Body of pancreas (tissue), 4 donors: ENCODE measurements at regions not wholly inside any gene's neighbourhood (a gene's known extent, or its start where the extent isn't known, plus 50 kb on each side); places are given as distances from the start of the nearest gene placed in this dataset.

ENCODE experiments used
- ATAC-seq: fragments of 150-250 bp; one replicate; pipeline ENCODE4 v1.9.1; 2016
- DNase-seq, 4 donors: peaks; one replicate each; pipeline ENCODE4 v3.0.0-alpha.2; 2019
- H3K27ac ChIP-seq, 4 donors: fragments of 200-600 bp; sonication (generic); 1 replicate in 3 of 4; 2 replicates in 1 of 4; pipeline versions ENCODE4 v1.5.1 to v1.6.1; 2016 to 2019; ENCODE audit warnings: mild to moderate bottlenecking in 1 of 4, mixed read lengths in 1 of 4, moderate library complexity in 1 of 4
- H3K27me3 ChIP-seq, 2 donors: fragments of 200-600 bp; sonication (generic); one replicate each; pipeline ENCODE4 v1.6.0; 2016; ENCODE audit warnings: mild to moderate bottlenecking in 1 of 2
- H3K36me3 ChIP-seq, 2 donors: fragments of 200-600 bp; sonication (generic); replicated peaks in 1 of 2; 2 replicates each; pipeline ENCODE4 v1.5.1; 2016; ENCODE audit warnings: low read depth in 2 of 2; ENCODE audit not compliant: insufficient read depth in 1 of 2
- H3K4me1 ChIP-seq: fragments of 200-600 bp; sonication (generic); one replicate; pipeline ENCODE4 v1.6.0; 2016
- H3K4me3 ChIP-seq, 2 donors: fragments of 200-600 bp; sonication (generic); 1 replicate in 1 of 2; 2 replicates in 1 of 2; pipeline ENCODE4 v1.5.1; 2016 to 2019
- H3K9me3 ChIP-seq, 3 donors: fragments of 200-600 bp; sonication (generic); 1 replicate in 2 of 3; 2 replicates in 1 of 3; pipeline ENCODE4 v1.5.1; 2016
- POLR2A ChIP-seq, 3 donors: fragments of 450-650 bp; IDR thresholded peaks; one replicate each; pipeline ENCODE4 v1.6.1; 2016; ENCODE audit warnings: antibody characterized with exemption in 3 of 3, mild to moderate bottlenecking in 2 of 3
- WGBS, 2 donors: methylation state at CpG; one replicate each; pipeline ENCODE4 v1.1.5; 2017; 5-methylcytosine and 5-hydroxymethylcytosine counted together
- intact Hi-C: fragments of 100-400 bp; cut with DNase I; formaldehyde crosslinking; loops from one replicate; pipeline ENCODE4 v1.15.1; 2023
- TF ChIP-seq, protein P1 (sequence below), 7 experiments: fragments of 450-650 bp in 4 of 7; fragments of 200-600 bp in 3 of 7; sonication (generic) in 3 of 7; IDR thresholded peaks; one replicate each; pipeline ENCODE4 v1.5.1; 2016 to 2019; ENCODE audit warnings: antibody characterized with exemption in 7 of 7

- no peak overlapping the region for H3K4me3 ChIP-seq
- ATAC-seq = peak; percentile 38
- intact Hi-C loops = no loop called here
- H3K36me3 ChIP-seq = no peaks in the 10 kb centered on the region
- no peaks in the 10 kb centered on the region for H3K9me3 ChIP-seq
- 7 to 11% methylated on average over 2 of the region's 2 CpGs for WGBS, 2 donors
- TF ChIP-seq, protein P1, sequence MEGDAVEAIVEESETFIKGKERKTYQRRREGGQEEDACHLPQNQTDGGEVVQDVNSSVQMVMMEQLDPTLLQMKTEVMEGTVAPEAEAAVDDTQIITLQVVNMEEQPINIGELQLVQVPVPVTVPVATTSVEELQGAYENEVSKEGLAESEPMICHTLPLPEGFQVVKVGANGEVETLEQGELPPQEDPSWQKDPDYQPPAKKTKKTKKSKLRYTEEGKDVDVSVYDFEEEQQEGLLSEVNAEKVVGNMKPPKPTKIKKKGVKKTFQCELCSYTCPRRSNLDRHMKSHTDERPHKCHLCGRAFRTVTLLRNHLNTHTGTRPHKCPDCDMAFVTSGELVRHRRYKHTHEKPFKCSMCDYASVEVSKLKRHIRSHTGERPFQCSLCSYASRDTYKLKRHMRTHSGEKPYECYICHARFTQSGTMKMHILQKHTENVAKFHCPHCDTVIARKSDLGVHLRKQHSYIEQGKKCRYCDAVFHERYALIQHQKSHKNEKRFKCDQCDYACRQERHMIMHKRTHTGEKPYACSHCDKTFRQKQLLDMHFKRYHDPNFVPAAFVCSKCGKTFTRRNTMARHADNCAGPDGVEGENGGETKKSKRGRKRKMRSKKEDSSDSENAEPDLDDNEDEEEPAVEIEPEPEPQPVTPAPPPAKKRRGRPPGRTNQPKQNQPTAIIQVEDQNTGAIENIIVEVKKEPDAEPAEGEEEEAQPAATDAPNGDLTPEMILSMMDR (IDR thresholded peaks at IDR 0.05) = no peak
- no peak for TF ChIP-seq POLR2A (IDR thresholded peaks at IDR 0.05)
- DNase-seq = no peak
- peaks cover 7% of the 10 kb centered on the region for H3K4me1 ChIP-seq
- H3K27ac ChIP-seq = no peak overlapping the region
- H3K27me3 ChIP-seq = no peaks in the 10 kb centered on the region
Observed at GRCh38 chr6:81562169-81562568, 190.3 kb downstream of the TENT5A start.

GRCh38 chr6:81561731-81562130 is 190.8 kb downstream of the TENT5A start:
- H3K27me3 ChIP-seq = no peaks in the 10 kb centered on the region
- intact Hi-C loops = no loop called here
- H3K27ac ChIP-seq = no peak overlapping the region
- DNase-seq = no peak
- peaks cover 7% of the 10 kb centered on the region for H3K4me1 ChIP-seq
- H3K4me3 ChIP-seq = no peak overlapping the region
- no peak for TF ChIP-seq POLR2A (IDR thresholded peaks at IDR 0.05)
- TF ChIP-seq, protein P1 (IDR thresholded peaks at IDR 0.05) = no peak
- no peaks in the 10 kb centered on the region for H3K36me3 ChIP-seq
- no peaks in the 10 kb centered on the region for H3K9me3 ChIP-seq
- WGBS, 2 donors = 55 to 60% methylated on average over 2 of the region's 2 CpGs
- ATAC-seq = no peak

- no peak overlapping the region for H3K27ac ChIP-seq
- WGBS, 2 donors = 41 to 43% methylated on average over 2 of the region's 2 CpGs
- H3K4me1 ChIP-seq = peaks cover 7% of the 10 kb centered on the region
- H3K9me3 ChIP-seq = no peaks in the 10 kb centered on the region
- H3K27me3 ChIP-seq = no peaks in the 10 kb centered on the region
- DNase-seq = no peak
- no peak for TF ChIP-seq POLR2A (IDR thresholded peaks at IDR 0.05)
- TF ChIP-seq, protein P1 (IDR thresholded peaks at IDR 0.05) = no peak
- no peak overlapping the region for H3K4me3 ChIP-seq
- no peaks in the 10 kb centered on the region for H3K36me3 ChIP-seq
- intact Hi-C loops = no loop called here
- peak; percentile 52 for ATAC-seq
Observed at GRCh38 chr6:81561071-81561564, 191.4 kb downstream of the TENT5A start.

DNA sequence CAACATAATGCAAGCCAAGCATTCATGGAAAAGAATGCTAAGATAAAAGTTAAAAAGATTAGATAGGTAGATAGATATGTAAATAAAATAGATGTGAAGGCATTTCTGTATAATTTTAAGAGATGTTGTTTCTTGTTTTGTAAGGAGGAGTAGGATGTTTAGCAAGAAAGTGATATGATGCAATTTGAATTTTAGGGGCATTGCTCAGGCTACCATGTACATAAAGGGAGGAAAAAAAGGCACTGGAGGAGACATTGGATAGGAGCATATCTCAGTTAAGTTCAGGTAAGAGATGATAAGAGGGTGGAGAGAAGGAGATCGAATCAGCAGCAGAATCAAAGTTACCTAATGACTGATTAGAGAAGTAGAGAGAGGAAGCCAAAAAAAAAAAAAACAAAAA is 194.7 kb downstream of the TENT5A start:
- intact Hi-C loops = no loop called here
- DNase-seq (no peak), ATAC-seq (no peak)
- no peak overlapping the region for H3K4me3 ChIP-seq
- no peaks in the 10 kb centered on the region for H3K36me3 ChIP-seq
- no peaks in the 10 kb centered on the region for H3K27me3 ChIP-seq
- 75% methylated on average over 1 of the region's 1 CpG for WGBS, 2 donors
- H3K27ac ChIP-seq = no peak overlapping the region
- TF ChIP-seq, protein P1 (IDR thresholded peaks at IDR 0.05) = no peak
- no peak for TF ChIP-seq POLR2A (IDR thresholded peaks at IDR 0.05)
- peaks cover 7% of the 10 kb centered on the region for H3K4me1 ChIP-seq
- no peaks in the 10 kb centered on the region for H3K9me3 ChIP-seq

DNA sequence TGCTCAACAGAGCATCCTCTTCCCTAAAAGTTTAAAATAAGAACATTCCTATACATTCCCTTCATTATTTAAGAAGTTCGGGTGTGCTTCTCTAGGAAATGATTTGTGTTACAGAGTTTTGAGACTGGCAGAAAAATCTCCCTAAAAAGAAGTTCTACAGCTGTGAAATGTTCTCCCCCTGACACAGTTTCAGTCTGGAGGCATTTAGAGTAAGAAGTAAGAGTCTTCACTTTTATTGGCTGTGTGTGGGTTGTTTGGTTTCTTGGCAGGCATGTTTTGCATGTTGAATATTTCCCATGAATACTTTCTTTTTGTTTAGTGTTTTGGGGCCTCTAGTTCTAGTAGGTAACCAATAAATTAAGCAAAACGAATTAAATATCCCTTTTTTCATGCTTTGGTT is 195.9 kb downstream of the TENT5A start:
- no peaks in the 10 kb centered on the region for H3K27me3 ChIP-seq
- no peak for TF ChIP-seq POLR2A (IDR thresholded peaks at IDR 0.05)
- intact Hi-C loops = no loop called here
- ATAC-seq = no peak
- no peak overlapping the region for H3K4me3 ChIP-seq
- DNase-seq = no peak
- 52 to 53% methylated on average over 2 of the region's 2 CpGs for WGBS, 2 donors
- no peaks in the 10 kb centered on the region for H3K9me3 ChIP-seq
- H3K36me3 ChIP-seq = no peaks in the 10 kb centered on the region
- no peak overlapping the region for H3K27ac ChIP-seq
- no peaks in the 10 kb centered on the region for H3K4me1 ChIP-seq
